Tibial nerve (tissue), 4 donors: ENCODE measurements at regions not wholly inside any gene's neighbourhood (a gene's known extent, or its start where the extent isn't known, plus 50 kb on each side); places are given as distances from the start of the nearest gene placed in this dataset.

ENCODE experiments used
- DNase-seq, 2 donors: peaks; one replicate each; pipeline ENCODE4 v3.0.0-alpha.2; 2019; ENCODE audit warnings: low spot score in 2 of 2
- H3K27ac ChIP-seq, 4 donors: fragments of 200-600 bp; sonication (generic) in 3 of 4; one replicate each; pipeline ENCODE4 v1.5.1; 2017 to 2019; ENCODE audit warnings: mild to moderate bottlenecking in 1 of 4
- H3K27me3 ChIP-seq, 2 donors: fragments of 200-600 bp; sonication (generic) in 1 of 2; one replicate each; pipeline versions ENCODE4 v1.5.1 to v1.6.0; 2017 to 2019
- H3K36me3 ChIP-seq, 3 donors: fragments of 200-600 bp; sonication (generic); one replicate each; pipeline ENCODE4 v1.5.1; 2018 to 2019
- H3K4me1 ChIP-seq, 4 donors: fragments of 200-600 bp; sonication (generic) in 3 of 4; one replicate each; pipeline ENCODE4 v1.5.1; 2017 to 2019
- H3K4me3 ChIP-seq, 4 donors: fragments of 200-600 bp; sonication (generic) in 3 of 4; one replicate each; pipeline ENCODE4 v1.5.1; 2017 to 2019; ENCODE audit warnings: mild to moderate bottlenecking in 1 of 4, moderate library complexity in 1 of 4
- H3K9me3 ChIP-seq, 4 donors: fragments of 200-600 bp; sonication (generic) in 3 of 4; one replicate each; pipeline ENCODE4 v1.5.1; 2017 to 2019
- EP300 ChIP-seq, 2 donors: sonication (generic); formaldehyde crosslinking; IDR thresholded peaks; one replicate each; pipeline ENCODE4 v1.6.1; 2017; ENCODE audit warnings: antibody characterized with exemption in 2 of 2, mild to moderate bottlenecking in 1 of 2
- POLR2A ChIP-seq, 2 donors: fragments of 450-650 bp; IDR thresholded peaks; one replicate each; pipeline ENCODE4 v1.6.1; 2017; ENCODE audit warnings: antibody characterized with exemption in 2 of 2, mild to moderate bottlenecking in 2 of 2, moderate library complexity in 2 of 2
- WGBS, 2 donors: methylation state at CpG; one replicate each; pipeline ENCODE4 v1.1.5; 2018; 5-methylcytosine and 5-hydroxymethylcytosine counted together
- TF ChIP-seq, protein P1 (sequence below), 5 experiments: fragments of 200-600 bp in 3 of 5; fragments of 450-650 bp in 2 of 5; sonication (generic) in 3 of 5; IDR thresholded peaks; one replicate each; pipeline ENCODE4 v1.5.1; 2016 to 2019; ENCODE audit warnings: antibody characterized with exemption in 5 of 5, mild to moderate bottlenecking in 3 of 5, moderate library complexity in 2 of 5

DNA sequence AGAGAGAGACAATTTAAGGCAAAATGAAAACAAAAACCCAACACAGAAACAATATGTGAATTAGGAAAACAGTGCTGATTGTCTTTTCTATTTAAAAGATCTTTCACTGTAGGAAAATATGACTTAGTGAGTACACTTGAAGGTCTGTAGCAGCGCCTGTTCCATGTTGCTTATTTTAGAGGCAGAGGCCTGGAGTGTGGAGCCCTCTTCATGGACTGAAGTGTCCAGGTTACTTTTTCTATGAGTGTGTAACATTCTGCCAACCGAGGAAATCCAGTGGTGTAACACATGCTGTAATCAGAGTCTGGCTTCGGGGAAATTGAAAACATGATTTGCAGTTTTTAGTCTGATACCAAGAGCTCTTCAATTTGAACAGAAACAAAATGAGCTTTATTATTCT, 64.0 kb upstream of the GPRIN3 start:
- Histone ChIP-seq H3K4me3 (no peak overlapping the region), H3K4me1 (no peaks in the 10 kb centered on the region), H3K27me3 (no peaks in the 10 kb centered on the region), H3K36me3 (no peaks in the 10 kb centered on the region), H3K9me3 (no peaks in the 10 kb centered on the region), H3K27ac (no peak overlapping the region)
- no peak for DNase-seq
- WGBS, 2 donors, result 41 to 42% methylated on average over 3 of the region's 3 CpGs
- TF ChIP-seq, protein P1, sequence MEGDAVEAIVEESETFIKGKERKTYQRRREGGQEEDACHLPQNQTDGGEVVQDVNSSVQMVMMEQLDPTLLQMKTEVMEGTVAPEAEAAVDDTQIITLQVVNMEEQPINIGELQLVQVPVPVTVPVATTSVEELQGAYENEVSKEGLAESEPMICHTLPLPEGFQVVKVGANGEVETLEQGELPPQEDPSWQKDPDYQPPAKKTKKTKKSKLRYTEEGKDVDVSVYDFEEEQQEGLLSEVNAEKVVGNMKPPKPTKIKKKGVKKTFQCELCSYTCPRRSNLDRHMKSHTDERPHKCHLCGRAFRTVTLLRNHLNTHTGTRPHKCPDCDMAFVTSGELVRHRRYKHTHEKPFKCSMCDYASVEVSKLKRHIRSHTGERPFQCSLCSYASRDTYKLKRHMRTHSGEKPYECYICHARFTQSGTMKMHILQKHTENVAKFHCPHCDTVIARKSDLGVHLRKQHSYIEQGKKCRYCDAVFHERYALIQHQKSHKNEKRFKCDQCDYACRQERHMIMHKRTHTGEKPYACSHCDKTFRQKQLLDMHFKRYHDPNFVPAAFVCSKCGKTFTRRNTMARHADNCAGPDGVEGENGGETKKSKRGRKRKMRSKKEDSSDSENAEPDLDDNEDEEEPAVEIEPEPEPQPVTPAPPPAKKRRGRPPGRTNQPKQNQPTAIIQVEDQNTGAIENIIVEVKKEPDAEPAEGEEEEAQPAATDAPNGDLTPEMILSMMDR (IDR thresholded peaks at IDR 0.05), result no peak
- TF ChIP-seq EP300 (IDR thresholded peaks at IDR 0.05), result no peak

DNA sequence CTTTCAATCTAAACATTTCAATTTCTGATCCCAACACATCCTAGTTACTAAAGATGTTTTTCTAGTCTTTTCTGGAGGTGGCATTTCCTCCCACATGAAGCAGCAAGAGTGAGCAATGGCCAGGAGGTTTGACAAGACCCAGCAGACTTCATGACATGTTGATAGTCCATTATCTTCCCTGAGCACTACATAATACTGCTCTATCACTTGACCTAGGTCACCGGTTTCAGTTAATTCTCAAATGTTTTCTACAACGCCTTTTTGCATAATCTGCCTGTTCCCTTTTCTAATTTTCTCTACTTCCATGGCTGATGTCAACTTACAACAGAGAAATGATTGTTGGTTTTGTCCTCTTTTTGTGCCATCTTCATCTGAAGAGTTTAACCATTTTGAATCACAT, 62.0 kb upstream of the GPRIN3 start:
- H3K9me3 ChIP-seq, result no peaks in the 10 kb centered on the region
- no peak overlapping the region for H3K27ac ChIP-seq
- no peak for DNase-seq
- no peak for TF ChIP-seq POLR2A (IDR thresholded peaks at IDR 0.05)
- TF ChIP-seq, protein P1 (IDR thresholded peaks at IDR 0.05), result no peak
- no peak for TF ChIP-seq EP300 (IDR thresholded peaks at IDR 0.05)
- 68 to 78% methylated on average over 2 of the region's 2 CpGs for WGBS, 2 donors
- no peaks in the 10 kb centered on the region for H3K36me3 ChIP-seq
- no peaks in the 10 kb centered on the region for H3K4me1 ChIP-seq
- no peak overlapping the region for H3K4me3 ChIP-seq
- H3K27me3 ChIP-seq, result no peaks in the 10 kb centered on the region

DNA sequence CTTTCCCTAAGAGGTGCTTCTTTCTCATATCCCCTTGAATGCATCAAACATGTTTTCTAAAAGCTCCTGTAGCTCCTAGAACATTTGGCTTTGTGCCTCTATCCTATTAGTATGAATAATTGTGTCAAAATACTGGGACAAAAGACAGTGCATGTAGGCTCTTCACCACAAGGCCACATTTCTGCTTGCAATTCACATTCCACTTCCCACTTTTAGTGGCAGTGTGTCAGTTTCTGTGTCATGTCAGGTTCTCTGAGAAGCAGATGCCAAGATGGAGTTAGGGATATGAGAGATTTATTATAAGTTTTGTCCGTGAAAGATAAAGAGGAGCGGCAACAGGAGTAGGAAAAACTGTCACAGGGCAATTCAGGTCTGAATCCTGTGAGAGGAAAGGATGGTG, 61.3 kb upstream of the GPRIN3 start:
- TF ChIP-seq EP300 (IDR thresholded peaks at IDR 0.05) (no peak), POLR2A (IDR thresholded peaks at IDR 0.05) (no peak)
- TF ChIP-seq, protein P1 (IDR thresholded peaks at IDR 0.05), result no peak
- H3K4me1 ChIP-seq, result no peaks in the 10 kb centered on the region
- H3K36me3 ChIP-seq, result no peaks in the 10 kb centered on the region
- no peak for DNase-seq
- no peaks in the 10 kb centered on the region for H3K27me3 ChIP-seq
- H3K9me3 ChIP-seq, result no peaks in the 10 kb centered on the region
- WGBS, 2 donors, result 79 to 87% methylated on average over 2 of the region's 2 CpGs
- no peak overlapping the region for H3K4me3 ChIP-seq
- H3K27ac ChIP-seq, result no peak overlapping the region

DNA sequence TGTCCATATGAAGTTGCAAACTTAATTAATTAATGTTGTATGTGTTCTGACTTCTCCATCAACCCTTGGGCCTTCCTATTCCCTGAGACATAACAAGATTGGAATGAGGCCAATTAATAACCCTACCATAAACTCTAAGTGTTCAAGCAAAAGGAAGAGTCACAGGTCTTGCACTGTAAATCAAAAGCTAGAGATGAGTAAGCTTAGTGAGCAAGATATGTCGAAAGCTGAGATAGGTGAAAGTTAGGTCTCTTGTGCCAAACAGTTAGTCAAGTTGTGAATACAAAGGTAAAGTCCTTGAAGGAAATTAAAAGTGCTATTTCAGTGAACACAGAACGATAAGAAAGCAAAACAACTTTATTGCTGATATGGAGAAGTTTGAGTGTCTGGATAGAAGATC, 58.2 kb upstream of the GPRIN3 start:
- Histone ChIP-seq H3K27ac (no peak overlapping the region), H3K4me1 (no peaks in the 10 kb centered on the region), H3K4me3 (no peak overlapping the region), H3K9me3 (no peaks in the 10 kb centered on the region), H3K36me3 (no peaks in the 10 kb centered on the region), H3K27me3 (no peaks in the 10 kb centered on the region)
- 78 to 85% methylated on average over 2 of the region's 2 CpGs for WGBS, 2 donors
- no peak for DNase-seq
- TF ChIP-seq, protein P1 (IDR thresholded peaks at IDR 0.05), result no peak
- TF ChIP-seq EP300 (IDR thresholded peaks at IDR 0.05), result no peak
- no peak for TF ChIP-seq POLR2A (IDR thresholded peaks at IDR 0.05)

DNA sequence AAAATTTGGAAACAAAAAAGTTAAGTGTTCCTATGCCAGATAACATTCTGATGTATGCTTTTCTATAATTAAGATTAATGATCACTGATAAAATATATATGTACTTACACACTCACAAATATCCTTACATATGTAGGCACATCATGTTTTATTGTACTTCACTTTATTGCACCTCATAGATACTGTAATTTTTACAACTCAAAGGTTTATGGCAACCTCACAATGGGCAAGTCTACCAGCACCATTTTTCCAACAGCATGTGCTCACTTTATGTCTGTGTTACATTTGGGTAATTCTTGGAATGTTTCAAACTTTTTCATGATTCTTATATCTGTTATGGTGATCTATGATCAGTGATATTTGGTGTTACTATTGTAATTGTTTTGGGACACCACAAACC, 57.8 kb upstream of the GPRIN3 start:
- Histone ChIP-seq H3K4me3 (no peak overlapping the region), H3K27me3 (no peaks in the 10 kb centered on the region), H3K9me3 (no peaks in the 10 kb centered on the region)

More for the DNA sequence above, 57.8 kb upstream of the GPRIN3 start:
- Histone ChIP-seq H3K27ac (no peak overlapping the region), H3K36me3 (no peaks in the 10 kb centered on the region), H3K4me1 (no peaks in the 10 kb centered on the region)
- DNase-seq, result no peak
- TF ChIP-seq, protein P1 (IDR thresholded peaks at IDR 0.05), result no peak
- TF ChIP-seq EP300 (IDR thresholded peaks at IDR 0.05) (no peak), POLR2A (IDR thresholded peaks at IDR 0.05) (no peak)
